Glutamatergic neuron (in vitro differentiated cells): ENCODE measurements at regions not wholly inside any gene's neighbourhood (a gene's known extent, or its start where the extent isn't known, plus 50 kb on each side); places are given as distances from the start of the nearest gene placed in this dataset.

ENCODE experiments used
- DNase-seq: peaks from one replicate; pipeline ENCODE4 v3.0.0; 2022
- H3K27ac Mint-ChIP-seq: one replicate; pipeline ENCODE4 v1.8.0; 2020; ENCODE audit warnings: mild to moderate bottlenecking, mixed read lengths, inconsistent platforms; ENCODE audit not compliant: unreplicated experiment
- H3K27me3 Mint-ChIP-seq: one replicate; pipeline ENCODE4 v1.8.0; 2020; ENCODE audit warnings: mild to moderate bottlenecking, moderate library complexity, mixed read lengths, inconsistent platforms; ENCODE audit not compliant: unreplicated experiment
- H3K36me3 Mint-ChIP-seq: one replicate; pipeline ENCODE4 v1.8.0; 2020; ENCODE audit warnings: mild to moderate bottlenecking, mixed read lengths, inconsistent platforms; ENCODE audit not compliant: unreplicated experiment
- H3K4me1 Mint-ChIP-seq: one replicate; pipeline ENCODE4 v1.8.0; 2020; ENCODE audit warnings: mild to moderate bottlenecking, low read depth, mixed read lengths, inconsistent platforms; ENCODE audit not compliant: unreplicated experiment
- H3K4me3 Mint-ChIP-seq: one replicate; pipeline ENCODE4 v1.8.0; 2020; ENCODE audit warnings: mild to moderate bottlenecking, mixed read lengths, inconsistent platforms; ENCODE audit not compliant: unreplicated experiment
- H3K9me3 Mint-ChIP-seq: one replicate; pipeline ENCODE4 v1.8.0; 2020; ENCODE audit warnings: mild to moderate bottlenecking, moderate library complexity, mixed read lengths, inconsistent platforms; ENCODE audit not compliant: unreplicated experiment
- CTCF ChIP-seq: fragments of 200-600 bp; sonication (generic); IDR thresholded peaks from one replicate; pipeline ENCODE4 v1.5.0; 2021; ENCODE audit not compliant: partially characterized antibody, unreplicated experiment

- Mint-ChIP-seq H3K27ac (no peak overlapping the region), H3K4me3 (no peak overlapping the region), H3K36me3 (no peaks in the 10 kb centered on the region), H3K27me3 (no peaks in the 10 kb centered on the region), H3K9me3 (peaks cover 3% of the 10 kb centered on the region), H3K4me1 (no peaks in the 10 kb centered on the region)
- TF ChIP-seq CTCF, result no peak
- DNase-seq, result no peak
Observed at GRCh38 chr1:189206617-189207016, 1271.0 kb downstream of the BRINP3 start.

GRCh38 chr1:189211742-189212141 lies 1265.9 kb downstream of the BRINP3 start:
- no peak overlapping the region for H3K27ac Mint-ChIP-seq
- H3K36me3 Mint-ChIP-seq, result no peaks in the 10 kb centered on the region
- H3K4me1 Mint-ChIP-seq, result no peaks in the 10 kb centered on the region
- H3K9me3 Mint-ChIP-seq, result peaks cover 3% of the 10 kb centered on the region
- H3K27me3 Mint-ChIP-seq, result peaks cover 1% of the 10 kb centered on the region
- no peak for TF ChIP-seq CTCF
- H3K4me3 Mint-ChIP-seq, result no peak overlapping the region
- DNase-seq, result no peak

GRCh38 chr1:189212606-189213005 lies 1265.1 kb downstream of the BRINP3 start:
- no peak for TF ChIP-seq CTCF
- no peak overlapping the region for H3K27ac Mint-ChIP-seq
- H3K4me3 Mint-ChIP-seq, result no peak overlapping the region
- H3K4me1 Mint-ChIP-seq, result no peaks in the 10 kb centered on the region
- no peaks in the 10 kb centered on the region for H3K36me3 Mint-ChIP-seq
- H3K9me3 Mint-ChIP-seq, result peaks cover 3% of the 10 kb centered on the region
- H3K27me3 Mint-ChIP-seq, result peaks cover 1% of the 10 kb centered on the region
- DNase-seq, result no peak

- H3K4me1 Mint-ChIP-seq, result no peaks in the 10 kb centered on the region
- no peak overlapping the region for H3K27ac Mint-ChIP-seq
- TF ChIP-seq CTCF, result no peak
- H3K27me3 Mint-ChIP-seq, result peaks cover 1% of the 10 kb centered on the region
- H3K9me3 Mint-ChIP-seq, result peaks cover 2% of the 10 kb centered on the region
- DNase-seq, result no peak
- no peak overlapping the region for H3K4me3 Mint-ChIP-seq
- H3K36me3 Mint-ChIP-seq, result no peaks in the 10 kb centered on the region
Observed at GRCh38 chr1:189216886-189217285, 1260.8 kb downstream of the BRINP3 start.

- no peak overlapping the region for H3K4me3 Mint-ChIP-seq
- TF ChIP-seq CTCF, result no peak
- peaks cover 1% of the 10 kb centered on the region for H3K27me3 Mint-ChIP-seq
- no peaks in the 10 kb centered on the region for H3K36me3 Mint-ChIP-seq
- no peak for DNase-seq
- no peaks in the 10 kb centered on the region for H3K4me1 Mint-ChIP-seq
- no peak overlapping the region for H3K27ac Mint-ChIP-seq
- peaks cover 2% of the 10 kb centered on the region for H3K9me3 Mint-ChIP-seq
Observed at GRCh38 chr1:189217646-189218045, 1260.0 kb downstream of the BRINP3 start.
